Mammary epithelial cell (primary cell): ENCODE measurements at regions not wholly inside any gene's neighbourhood (a gene's known extent, or its start where the extent isn't known, plus 50 kb on each side); places are given as distances from the start of the nearest gene placed in this dataset.

Experiments
- CTCF ChIP-seq, 2 donors: IDR thresholded peaks in 1 of 2; conservative IDR thresholded peaks in 1 of 2; 2 replicates each; pipeline ENCODE4 v1.5.1; 2011 to 2012; ENCODE audit warnings: inconsistent platforms in 2 of 2, low read length in 2 of 2, mild to moderate bottlenecking in 2 of 2, control low read depth in 1 of 2, low read depth in 1 of 2; ENCODE audit not compliant: insufficient read depth in 1 of 2; ENCODE audit errors: extremely low read depth in 1 of 2
- EZH2 ChIP-seq: IDR thresholded peaks from 2 replicates; pipeline ENCODE4 v1.6.1; 2012; ENCODE audit warnings: low read length, inconsistent platforms, borderline replicate concordance

- no peak for TF ChIP-seq CTCF (conservative IDR thresholded peaks at IDR 0.05 in 1 of 2, IDR thresholded peaks at IDR 0.05 in 1 of 2; ENCODE audit: extremely low read depth in 1 of 2, insufficient read depth in 1 of 2, low read depth in 1 of 2, low read length in 2 of 2)
- TF ChIP-seq EZH2: no peak
These were observed 224.0 kb downstream of the MN1 start for GRCh38 chr22:27577574-27577969.
